WERI-Rb-1 (cell line): ENCODE measurements at regions not wholly inside any gene's neighbourhood (a gene's known extent, or its start where the extent isn't known, plus 50 kb on each side); places are given as distances from the start of the nearest gene placed in this dataset.
A peak's percentile ranks its signal among the peaks of the same experiment; 100 is the strongest.

Source experiments
- DNase-seq: peaks from one replicate; pipeline ENCODE4 v3.0.0-alpha.2; 2020
- H3K27ac ChIP-seq: fragments of 250-450 bp; sonication (Bioruptor Pico); 2 replicates; pipeline ENCODE4 v1.5.1; 2020; ENCODE audit warnings: mild to moderate bottlenecking, moderate library complexity
- H3K27me3 ChIP-seq: fragments of 250-450 bp; sonication (Bioruptor Pico); 2 replicates; pipeline ENCODE4 v1.5.1; 2021; ENCODE audit warnings: mild to moderate bottlenecking, low read depth, moderate library complexity; ENCODE audit not compliant: insufficient read depth, severe bottlenecking
- H3K36me3 ChIP-seq: fragments of 250-450 bp; sonication (Bioruptor Pico); 2 replicates; pipeline ENCODE4 v1.5.1; 2020; ENCODE audit warnings: mild to moderate bottlenecking, moderate library complexity
- H3K4me3 ChIP-seq: 2 replicates; pipeline ENCODE4 v1.5.1; 2011; ENCODE audit warnings: low read depth, mild to moderate bottlenecking, control low read depth, low read length
- H3K9me3 ChIP-seq: fragments of 250-450 bp; sonication (Bioruptor Pico); 2 replicates; pipeline ENCODE4 v1.5.1; 2021; ENCODE audit warnings: mild to moderate bottlenecking, moderate library complexity; ENCODE audit not compliant: severe bottlenecking
- TF ChIP-seq, protein P1 (sequence below): IDR thresholded peaks from 2 replicates; pipeline ENCODE4 v1.5.1; 2011; ENCODE audit warnings: low read depth, mild to moderate bottlenecking, control low read depth, inconsistent platforms, low read length

DNA sequence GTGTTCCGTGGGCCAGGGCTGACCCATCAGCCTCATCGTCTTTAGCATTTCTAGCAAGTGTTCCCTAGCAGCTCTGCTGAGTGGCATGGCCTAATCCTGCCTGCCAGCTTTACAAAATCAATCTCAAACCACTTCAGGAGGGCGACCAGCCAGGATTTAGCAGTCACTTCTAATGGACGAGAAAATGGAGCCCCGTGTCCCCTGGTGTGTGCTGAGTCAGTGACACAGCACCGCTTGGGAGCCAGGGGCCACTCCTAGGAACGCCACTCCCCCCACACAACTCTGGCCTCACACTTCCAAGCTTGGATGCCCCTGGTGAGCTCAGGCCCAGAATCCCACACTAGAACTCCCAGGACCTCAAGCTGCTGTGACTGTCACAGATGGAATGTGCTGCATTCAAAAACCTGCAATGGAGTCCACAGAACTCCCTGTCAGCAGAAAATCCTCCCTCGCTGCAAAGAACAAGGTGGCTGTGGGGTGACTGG lies 311.2 kb upstream of the GATB start:
- no peaks in the 10 kb centered on the region for H3K36me3 ChIP-seq
- no peak overlapping the region for H3K27ac ChIP-seq
- TF ChIP-seq, protein P1, sequence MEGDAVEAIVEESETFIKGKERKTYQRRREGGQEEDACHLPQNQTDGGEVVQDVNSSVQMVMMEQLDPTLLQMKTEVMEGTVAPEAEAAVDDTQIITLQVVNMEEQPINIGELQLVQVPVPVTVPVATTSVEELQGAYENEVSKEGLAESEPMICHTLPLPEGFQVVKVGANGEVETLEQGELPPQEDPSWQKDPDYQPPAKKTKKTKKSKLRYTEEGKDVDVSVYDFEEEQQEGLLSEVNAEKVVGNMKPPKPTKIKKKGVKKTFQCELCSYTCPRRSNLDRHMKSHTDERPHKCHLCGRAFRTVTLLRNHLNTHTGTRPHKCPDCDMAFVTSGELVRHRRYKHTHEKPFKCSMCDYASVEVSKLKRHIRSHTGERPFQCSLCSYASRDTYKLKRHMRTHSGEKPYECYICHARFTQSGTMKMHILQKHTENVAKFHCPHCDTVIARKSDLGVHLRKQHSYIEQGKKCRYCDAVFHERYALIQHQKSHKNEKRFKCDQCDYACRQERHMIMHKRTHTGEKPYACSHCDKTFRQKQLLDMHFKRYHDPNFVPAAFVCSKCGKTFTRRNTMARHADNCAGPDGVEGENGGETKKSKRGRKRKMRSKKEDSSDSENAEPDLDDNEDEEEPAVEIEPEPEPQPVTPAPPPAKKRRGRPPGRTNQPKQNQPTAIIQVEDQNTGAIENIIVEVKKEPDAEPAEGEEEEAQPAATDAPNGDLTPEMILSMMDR, result no peak
- DNase-seq, result peak; percentile 32
- H3K4me3 ChIP-seq, result no peak overlapping the region
- peaks cover 38% of the 10 kb centered on the region for H3K27me3 ChIP-seq
- peaks cover 3% of the 10 kb centered on the region for H3K9me3 ChIP-seq

DNA sequence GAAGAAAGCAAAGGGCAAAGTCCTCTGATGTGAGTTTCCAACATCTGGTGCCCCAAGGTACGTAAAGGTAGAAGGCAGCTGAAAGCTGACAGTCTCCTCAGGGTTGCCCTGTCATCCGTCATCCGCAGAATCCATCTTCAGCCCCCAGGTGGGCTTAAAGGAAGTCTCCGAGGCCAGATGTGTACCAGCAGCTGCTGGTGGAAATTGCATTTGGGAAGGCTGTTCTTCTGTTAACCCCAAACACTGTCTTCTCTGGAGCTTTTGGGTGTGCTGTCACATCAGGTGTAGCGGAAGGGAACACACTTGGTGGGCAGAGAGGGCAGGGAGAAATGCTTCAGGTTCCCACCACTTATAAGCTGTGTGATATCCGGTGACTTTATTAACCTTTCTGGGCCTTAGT lies 310.0 kb upstream of the GATB start:
- TF ChIP-seq, protein P1, result no peak
- no peak overlapping the region for H3K4me3 ChIP-seq

DNA sequence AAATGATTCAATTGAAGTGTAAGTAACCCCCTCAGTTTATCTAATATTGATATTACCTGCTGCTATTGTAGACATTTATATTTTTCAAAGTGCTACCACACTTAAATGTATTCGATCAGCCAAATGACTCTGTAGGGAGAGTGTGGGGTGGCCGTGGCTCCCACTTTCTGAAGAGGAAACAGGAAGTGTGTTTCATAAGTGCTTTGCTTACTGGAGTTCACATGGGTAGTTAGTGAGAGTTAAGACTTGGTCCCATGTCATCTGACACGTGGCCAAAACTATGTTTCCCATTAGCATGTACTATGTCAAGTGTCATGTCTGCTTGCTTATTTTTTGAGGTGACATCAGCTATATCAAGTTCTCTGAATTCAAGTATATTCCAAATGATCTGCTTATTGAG lies 308.1 kb upstream of the GATB start:
- no peak overlapping the region for H3K27ac ChIP-seq
- DNase-seq, result no peak
- H3K4me3 ChIP-seq, result no peak overlapping the region
- TF ChIP-seq, protein P1, result no peak
- peaks cover 26% of the 10 kb centered on the region for H3K27me3 ChIP-seq
- peaks cover 3% of the 10 kb centered on the region for H3K9me3 ChIP-seq
- H3K36me3 ChIP-seq, result no peaks in the 10 kb centered on the region

More for the DNA sequence above, 310.0 kb upstream of the GATB start:
- H3K27ac ChIP-seq, result no peak overlapping the region
- H3K27me3 ChIP-seq, result peaks cover 28% of the 10 kb centered on the region
- no peak for DNase-seq
- H3K36me3 ChIP-seq, result no peaks in the 10 kb centered on the region
- H3K9me3 ChIP-seq, result peaks cover 3% of the 10 kb centered on the region

DNA sequence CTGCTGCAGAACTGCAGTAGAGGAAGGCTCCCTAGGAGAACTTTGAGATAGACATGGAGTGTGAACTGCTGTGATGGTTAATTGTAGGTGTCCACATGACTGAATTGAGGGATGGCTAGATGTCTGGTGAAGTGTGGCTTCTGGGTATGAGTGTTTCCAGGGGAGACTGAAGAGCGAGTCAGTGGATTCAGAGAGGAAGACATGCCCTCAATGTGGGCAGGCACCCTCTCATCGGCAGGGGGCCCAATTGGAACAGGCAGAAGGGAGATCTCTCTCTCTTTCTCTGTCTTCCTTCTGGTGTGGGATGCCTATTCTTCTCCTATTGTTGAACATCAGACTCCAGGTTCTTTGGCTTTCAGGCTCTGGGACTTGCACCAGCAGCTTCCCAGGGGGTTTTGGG lies 304.7 kb upstream of the GATB start:
- Histone ChIP-seq H3K27me3 (peaks cover 35% of the 10 kb centered on the region), H3K9me3 (no peaks in the 10 kb centered on the region), H3K36me3 (no peaks in the 10 kb centered on the region), H3K27ac (no peak overlapping the region), H3K4me3 (no peak overlapping the region)
- TF ChIP-seq, protein P1, result no peak
- DNase-seq, result no peak

DNA sequence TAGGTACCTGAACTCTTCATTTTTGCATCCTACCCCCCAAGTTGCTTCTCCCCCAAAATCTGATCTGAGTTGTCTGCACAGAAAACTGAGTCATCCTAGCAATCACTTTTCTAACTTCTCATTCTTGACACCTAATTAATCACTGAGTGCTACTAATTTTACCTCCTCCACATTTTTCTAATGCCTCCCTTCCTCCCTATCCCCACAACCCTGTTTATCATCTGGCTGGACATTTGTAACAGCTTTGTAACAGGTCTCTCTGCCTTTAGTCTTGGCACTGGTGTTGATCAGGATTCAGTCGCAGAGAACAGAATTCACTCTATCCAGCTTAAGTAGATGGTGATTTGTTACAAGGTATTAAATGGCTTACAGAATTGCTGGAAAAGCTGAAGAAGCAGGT lies 303.9 kb upstream of the GATB start:
- H3K9me3 ChIP-seq, result no peaks in the 10 kb centered on the region
- no peak overlapping the region for H3K27ac ChIP-seq
- H3K36me3 ChIP-seq, result no peaks in the 10 kb centered on the region
- TF ChIP-seq, protein P1, result no peak
- DNase-seq, result no peak
- H3K27me3 ChIP-seq, result peaks cover 33% of the 10 kb centered on the region
- no peak overlapping the region for H3K4me3 ChIP-seq

DNA sequence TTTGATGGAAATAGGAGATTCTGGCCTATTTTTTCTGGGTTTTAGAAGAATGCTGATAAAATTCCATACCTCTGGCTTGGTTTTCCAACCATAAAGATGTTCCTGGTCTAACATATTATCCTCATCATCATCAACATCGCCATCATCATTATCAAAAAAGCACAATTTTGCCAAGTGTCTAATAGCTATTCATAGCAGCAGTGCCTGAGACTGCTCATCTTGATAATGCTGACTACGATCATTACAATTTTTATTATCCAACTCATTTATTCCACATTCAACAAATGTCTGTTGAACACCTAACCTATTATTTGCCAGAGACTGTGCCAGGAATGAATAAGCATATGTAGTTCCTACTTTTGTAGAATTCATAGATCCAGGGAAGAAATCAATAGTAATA lies 303.5 kb upstream of the GATB start:
- Histone ChIP-seq H3K4me3 (no peak overlapping the region), H3K9me3 (no peaks in the 10 kb centered on the region), H3K27me3 (peaks cover 38% of the 10 kb centered on the region), H3K27ac (no peak overlapping the region), H3K36me3 (no peaks in the 10 kb centered on the region)
- TF ChIP-seq, protein P1, result no peak
- no peak for DNase-seq
